Stomach smooth muscle (tissue), 2 donors: ENCODE measurements at regions not wholly inside any gene's neighbourhood (a gene's known extent, or its start where the extent isn't known, plus 50 kb on each side); places are given as distances from the start of the nearest gene placed in this dataset.

Experiments
- H3K27ac ChIP-seq: one replicate; pipeline ENCODE4 v1.7.0; 2013; ENCODE audit warnings: mild to moderate bottlenecking, low read length, inconsistent platforms
- H3K27me3 ChIP-seq, 2 donors: one replicate each; pipeline ENCODE4 v1.7.0; 2013; ENCODE audit warnings: low read length in 2 of 2; ENCODE audit not compliant: insufficient read depth in 2 of 2, control insufficient read depth in 1 of 2
- H3K36me3 ChIP-seq, 2 donors: one replicate each; pipeline ENCODE4 v1.7.0; 2013; ENCODE audit warnings: low read length in 2 of 2; ENCODE audit not compliant: control insufficient read depth in 2 of 2, insufficient read depth in 2 of 2
- H3K4me1 ChIP-seq: one replicate; pipeline ENCODE4 v1.7.0; 2013; ENCODE audit warnings: low read length; ENCODE audit not compliant: control insufficient read depth, insufficient read depth
- H3K4me3 ChIP-seq, 2 donors: one replicate each; pipeline ENCODE4 v1.7.0; 2013; ENCODE audit warnings: low read length in 2 of 2
- H3K9ac ChIP-seq, 2 donors: one replicate each; pipeline ENCODE4 v1.7.0; 2013; ENCODE audit warnings: low read length in 2 of 2, mild to moderate bottlenecking in 1 of 2
- H3K9me3 ChIP-seq, 2 donors: one replicate each; pipeline ENCODE4 v1.7.0; 2013; ENCODE audit warnings: low read length in 2 of 2; ENCODE audit not compliant: control insufficient read depth in 2 of 2
- donor health status: healthy.
- donor health status: Pancreatic carcinoma.

DNA sequence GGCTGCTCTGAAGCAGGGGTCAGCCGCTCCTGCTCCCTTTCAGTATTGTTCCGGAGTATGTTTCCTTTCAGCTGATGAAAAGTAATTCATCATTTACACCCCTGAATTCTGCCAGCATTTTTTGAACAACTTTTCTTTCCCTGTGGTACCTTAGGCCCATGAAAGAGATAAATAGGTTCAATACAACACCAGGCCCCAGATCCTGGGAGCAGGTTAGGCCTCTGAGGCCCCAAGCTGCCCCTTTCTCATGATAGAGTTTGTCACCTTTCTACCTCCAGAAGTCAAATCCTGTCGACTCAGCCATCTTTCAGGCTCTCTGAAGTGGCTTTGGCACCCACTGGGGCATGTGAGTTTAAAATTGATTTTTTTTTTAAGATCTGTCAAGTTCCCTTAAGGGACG is 1415.1 kb upstream of the ZEB2 start:
- H3K4me1 ChIP-seq = no peaks in the 10 kb centered on the region
- no peak overlapping the region for H3K4me3 ChIP-seq
- no peak overlapping the region for H3K9ac ChIP-seq
- H3K9me3 ChIP-seq = no peaks in the 10 kb centered on the region
- H3K36me3 ChIP-seq = no peaks in the 10 kb centered on the region
- no peak overlapping the region for H3K27ac ChIP-seq
- H3K27me3 ChIP-seq = no peaks in the 10 kb centered on the region

- Histone ChIP-seq H3K9ac (no peak overlapping the region), H3K27me3 (no peaks in the 10 kb centered on the region), H3K4me3 (no peak overlapping the region), H3K9me3 (no peaks in the 10 kb centered on the region), H3K27ac (no peak overlapping the region), H3K36me3 (no peaks in the 10 kb centered on the region), H3K4me1 (no peaks in the 10 kb centered on the region)
Measured at GRCh38 chr2:145931781-145932395, 1412.0 kb upstream of the ZEB2 start.

- H3K27ac ChIP-seq = no peak overlapping the region
- no peak overlapping the region for H3K9ac ChIP-seq
- H3K27me3 ChIP-seq = no peaks in the 10 kb centered on the region
- no peaks in the 10 kb centered on the region for H3K36me3 ChIP-seq
- no peaks in the 10 kb centered on the region for H3K4me1 ChIP-seq
- no peaks in the 10 kb centered on the region for H3K9me3 ChIP-seq
- H3K4me3 ChIP-seq = no peak overlapping the region
Measured at GRCh38 chr2:145930318-145930717, 1410.4 kb upstream of the ZEB2 start.

- H3K9me3 ChIP-seq = no peaks in the 10 kb centered on the region
- no peaks in the 10 kb centered on the region for H3K27me3 ChIP-seq
- H3K4me1 ChIP-seq = no peaks in the 10 kb centered on the region
- H3K27ac ChIP-seq = no peak overlapping the region
- no peaks in the 10 kb centered on the region for H3K36me3 ChIP-seq
- H3K4me3 ChIP-seq = no peak overlapping the region
- H3K9ac ChIP-seq = no peak overlapping the region
Measured at GRCh38 chr2:145927131-145927950, 1407.4 kb upstream of the ZEB2 start.

DNA sequence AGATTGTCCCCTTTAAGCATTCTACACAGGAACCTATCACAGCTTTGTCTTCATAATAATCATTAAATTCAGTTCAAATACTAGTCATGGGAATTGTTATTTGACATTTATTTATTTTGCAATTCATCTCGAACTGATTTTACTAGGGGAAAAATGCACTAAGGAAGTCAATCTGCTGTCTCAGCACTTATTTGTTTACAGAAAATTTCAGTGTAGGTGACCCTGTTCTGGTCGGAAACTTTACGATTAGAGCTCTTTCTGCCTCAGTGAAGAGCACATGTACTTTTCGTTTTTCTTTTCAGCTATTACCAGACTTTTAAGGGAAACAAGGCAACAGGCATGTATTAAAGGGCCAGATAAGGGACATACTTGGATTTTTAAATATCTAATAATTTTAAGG is 1405.7 kb upstream of the ZEB2 start:
- H3K27me3 ChIP-seq = no peaks in the 10 kb centered on the region
- H3K9me3 ChIP-seq = no peaks in the 10 kb centered on the region
- no peak overlapping the region for H3K4me3 ChIP-seq
- no peak overlapping the region for H3K9ac ChIP-seq
- no peaks in the 10 kb centered on the region for H3K4me1 ChIP-seq
- H3K27ac ChIP-seq = no peak overlapping the region
- H3K36me3 ChIP-seq = no peaks in the 10 kb centered on the region

DNA sequence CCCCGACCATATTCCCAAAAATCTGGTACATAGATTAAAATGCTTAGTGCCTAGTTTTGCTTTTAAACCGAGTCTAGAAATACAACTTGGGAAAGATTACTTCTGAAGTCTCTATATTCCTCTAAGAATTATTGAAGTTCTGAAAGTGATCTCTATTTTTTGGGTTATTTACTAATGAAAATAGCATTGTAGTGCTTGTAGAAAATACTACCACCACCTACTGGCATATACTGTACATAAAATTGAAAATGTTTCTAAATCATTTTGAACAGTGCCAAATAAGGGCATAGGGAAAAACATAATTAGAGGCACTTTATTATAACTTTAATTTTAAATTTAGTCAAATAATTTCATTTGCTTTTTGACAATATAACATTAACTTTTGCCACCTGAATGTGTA is 1399.6 kb upstream of the ZEB2 start:
- H3K27ac ChIP-seq = no peak overlapping the region
- H3K9me3 ChIP-seq = no peaks in the 10 kb centered on the region
- H3K36me3 ChIP-seq = no peaks in the 10 kb centered on the region
- H3K9ac ChIP-seq = no peak overlapping the region
- no peaks in the 10 kb centered on the region for H3K27me3 ChIP-seq
- H3K4me1 ChIP-seq = no peaks in the 10 kb centered on the region
- H3K4me3 ChIP-seq = no peak overlapping the region

DNA sequence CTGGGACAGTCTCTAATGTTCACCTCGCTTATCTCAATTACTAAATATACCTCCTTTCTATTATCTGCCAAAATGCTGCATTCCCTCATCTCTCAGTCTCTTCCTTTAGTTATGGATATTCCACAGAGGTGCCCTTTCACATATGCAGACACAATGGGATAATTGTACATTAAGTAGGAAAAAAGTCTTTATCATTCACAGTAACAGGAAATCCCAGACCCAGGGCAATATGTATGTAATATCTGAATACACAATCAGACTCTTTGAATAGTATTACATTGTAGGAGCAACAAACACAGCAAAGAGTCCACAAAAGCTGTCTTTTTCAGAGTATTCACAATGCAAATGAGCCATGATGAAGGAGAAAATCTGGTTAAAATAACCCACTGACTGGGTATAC is 1399.0 kb upstream of the ZEB2 start:
- H3K27ac ChIP-seq = no peak overlapping the region
- no peak overlapping the region for H3K4me3 ChIP-seq
- H3K9me3 ChIP-seq = no peaks in the 10 kb centered on the region
- no peak overlapping the region for H3K9ac ChIP-seq
- no peaks in the 10 kb centered on the region for H3K4me1 ChIP-seq
- no peaks in the 10 kb centered on the region for H3K27me3 ChIP-seq
- H3K36me3 ChIP-seq = no peaks in the 10 kb centered on the region

DNA sequence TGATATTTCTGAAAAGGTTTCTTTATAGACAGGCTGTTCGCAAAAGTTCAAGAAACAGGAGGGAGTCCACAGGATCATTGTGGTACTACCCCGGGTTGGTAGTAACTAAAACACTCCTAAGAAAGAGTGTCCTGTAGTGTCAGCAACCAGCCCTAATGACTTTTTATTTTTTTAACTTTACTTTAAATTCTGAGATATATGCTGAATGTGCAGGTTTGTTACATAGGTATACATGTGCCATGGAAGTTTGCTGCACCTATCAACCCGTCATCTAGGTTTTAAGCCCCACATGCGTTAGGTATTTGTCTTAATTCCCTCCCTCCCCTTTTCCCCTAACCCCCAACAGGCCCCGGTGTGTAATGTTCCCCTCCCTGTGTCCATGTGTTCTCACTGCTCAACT is 1396.9 kb upstream of the ZEB2 start:
- no peak overlapping the region for H3K27ac ChIP-seq
- H3K9ac ChIP-seq = no peak overlapping the region
- H3K36me3 ChIP-seq = no peaks in the 10 kb centered on the region
- H3K4me1 ChIP-seq = no peaks in the 10 kb centered on the region
- no peaks in the 10 kb centered on the region for H3K9me3 ChIP-seq
- no peaks in the 10 kb centered on the region for H3K27me3 ChIP-seq
- no peak overlapping the region for H3K4me3 ChIP-seq

DNA sequence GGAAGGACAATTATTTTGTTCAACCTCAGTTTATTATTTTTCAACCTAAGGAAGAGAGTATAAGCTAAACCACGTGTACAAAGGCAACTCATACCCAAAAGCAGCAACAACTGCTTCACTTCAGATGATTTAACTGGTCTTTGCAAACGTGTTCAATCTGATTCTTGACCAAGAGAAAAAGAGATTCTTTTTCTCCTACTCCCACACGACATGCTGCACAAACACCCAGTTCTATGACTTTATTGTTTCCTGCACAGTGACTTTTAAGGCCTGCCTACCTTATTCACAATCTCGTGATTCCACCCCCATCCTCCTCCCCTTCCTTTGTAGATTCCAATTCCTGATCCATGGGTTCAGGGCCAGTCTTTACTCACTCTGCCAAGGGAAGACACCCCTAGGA is 1394.8 kb upstream of the ZEB2 start:
- H3K4me3 ChIP-seq = no peak overlapping the region
- no peaks in the 10 kb centered on the region for H3K9me3 ChIP-seq
- no peak overlapping the region for H3K9ac ChIP-seq
- H3K4me1 ChIP-seq = no peaks in the 10 kb centered on the region
- H3K36me3 ChIP-seq = no peaks in the 10 kb centered on the region
- no peaks in the 10 kb centered on the region for H3K27me3 ChIP-seq
- H3K27ac ChIP-seq = no peak overlapping the region

DNA sequence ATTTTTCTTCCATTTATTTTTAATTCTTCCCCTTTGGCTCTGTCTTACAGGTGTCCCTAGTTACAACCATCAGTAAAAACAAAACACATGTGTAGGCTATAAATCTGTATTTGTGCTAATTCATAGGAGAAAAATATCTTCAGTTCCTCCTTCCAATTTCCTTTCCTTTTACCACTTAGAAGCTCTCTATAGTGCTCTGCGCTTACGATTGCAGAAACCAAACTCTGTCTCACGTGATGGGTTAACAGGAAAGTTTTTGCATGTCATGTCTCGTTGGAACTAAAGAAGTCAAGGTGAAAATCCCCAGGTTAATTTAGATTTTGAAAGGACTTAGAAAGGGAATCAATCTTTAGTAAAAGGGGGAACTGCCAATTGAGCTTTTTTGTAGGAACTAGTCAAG is 1390.5 kb upstream of the ZEB2 start:
- Histone ChIP-seq H3K4me3 (no peak overlapping the region), H3K27me3 (no peaks in the 10 kb centered on the region), H3K4me1 (no peaks in the 10 kb centered on the region), H3K9ac (no peak overlapping the region), H3K36me3 (no peaks in the 10 kb centered on the region), H3K9me3 (no peaks in the 10 kb centered on the region), H3K27ac (no peak overlapping the region)

DNA sequence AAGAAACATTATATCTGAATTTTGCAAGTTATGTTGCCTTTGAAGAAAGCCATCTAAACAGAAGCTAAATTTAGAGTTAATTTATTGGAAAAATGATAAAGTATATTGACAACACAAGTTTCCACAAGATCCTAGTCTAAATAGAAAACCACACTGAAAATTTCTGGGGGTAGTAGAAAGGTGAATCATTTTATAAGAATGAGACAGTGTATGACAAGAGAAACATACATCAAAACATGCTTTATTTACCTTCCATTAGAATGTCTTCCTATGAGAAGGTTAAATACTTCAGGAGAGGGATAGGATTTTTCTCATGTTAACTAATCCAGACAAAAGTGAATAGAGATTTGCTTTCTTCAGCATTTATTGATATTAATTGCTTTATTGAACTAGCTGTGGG is 1389.8 kb upstream of the ZEB2 start:
- Histone ChIP-seq H3K27ac (no peak overlapping the region), H3K4me1 (no peaks in the 10 kb centered on the region), H3K9ac (no peak overlapping the region), H3K27me3 (no peaks in the 10 kb centered on the region), H3K9me3 (no peaks in the 10 kb centered on the region), H3K4me3 (no peak overlapping the region), H3K36me3 (no peaks in the 10 kb centered on the region)
